IMR-90 (cell line): ENCODE measurements at regions not wholly inside any gene's neighbourhood (a gene's known extent, or its start where the extent isn't known, plus 50 kb on each side); places are given as distances from the start of the nearest gene placed in this dataset.

Source experiments
- ATAC-seq: fragments of 200-7000 bp; cut with Tn5 transposase; 2 replicates; pipeline ENCODE4 v1.9.1; 2020; ENCODE audit warnings: low read depth, mild to moderate bottlenecking, moderate library complexity
- BruUV-seq: library from RNA; stranded (reverse); fragments of 400-500 nt; replicated peaks from 2 replicates; lab custom pipeline; 2021; lab: Mats Ljungman, UMichigan
- CTCF ChIA-PET: fragments of 300-600 bp; formaldehyde crosslinking; extraction: SDS; loops from one replicate; lab custom pipeline; 2021; ENCODE audit warnings: antibody characterized with exemption; lab: Yijun Ruan, JAX
- POLR2A ChIA-PET: fragments of 300-600 bp; sonication (Branson Sonifier 250); formaldehyde crosslinking; loops from one replicate; lab custom pipeline; 2022; ENCODE audit warnings: antibody characterized with exemption; ENCODE audit not compliant: unreplicated experiment; lab: Charles Lee
- DNase-seq: peaks from one replicate; pipeline ENCODE4 v3.0.0; 2013
- H2AFZ ChIP-seq: replicated peaks from 2 replicates; pipeline ENCODE3; 2013; ENCODE audit warnings: low read length, mild to moderate bottlenecking; ENCODE audit not compliant: poor library complexity
- H2AK5ac ChIP-seq: 2 replicates; pipeline ENCODE4 v1.6.1; 2013; ENCODE audit warnings: low read depth, low read length, inconsistent platforms
- H2AK9ac ChIP-seq: replicated peaks from 2 replicates; pipeline ENCODE3; 2013; ENCODE audit warnings: mild to moderate bottlenecking, low read depth, low read length, moderate library complexity; ENCODE audit not compliant: poor library complexity
- H2BK120ac ChIP-seq: 2 replicates; pipeline ENCODE4 v1.6.1; 2013; ENCODE audit warnings: low read depth, low read length, inconsistent platforms
- H2BK15ac ChIP-seq: 3 replicates; pipeline ENCODE4 v1.6.1; 2013; ENCODE audit warnings: low read depth, low read length, inconsistent platforms
- H2BK20ac ChIP-seq: 2 replicates; pipeline ENCODE4 v1.6.1; 2013; ENCODE audit warnings: low read depth, mild to moderate bottlenecking, inconsistent platforms, low read length, moderate library complexity
- H2BK5ac ChIP-seq: 2 replicates; pipeline ENCODE4 v1.6.1; 2013; ENCODE audit warnings: mild to moderate bottlenecking, low read depth, low read length, inconsistent platforms; ENCODE audit not compliant: poor library complexity, severe bottlenecking
- H3K14ac ChIP-seq: replicated peaks from 2 replicates; pipeline ENCODE4 v1.6.1; 2013; ENCODE audit warnings: low read depth, low read length, inconsistent platforms
- H3K18ac ChIP-seq: 2 replicates; pipeline ENCODE4 v1.6.1; 2013; ENCODE audit warnings: low read depth, low read length, control low read depth
- H3K23ac ChIP-seq: 2 replicates; pipeline ENCODE4 v1.6.1; 2013; ENCODE audit warnings: low read depth, low read length, inconsistent platforms
- H3K27ac ChIP-seq: 2 replicates; pipeline ENCODE4 v1.5.1; 2013; ENCODE audit warnings: mild to moderate bottlenecking, control low read depth, low read length; ENCODE audit not compliant: insufficient read depth
- H3K27me3 ChIP-seq: 2 replicates; pipeline ENCODE4 v1.6.1; 2013; ENCODE audit warnings: low read length; ENCODE audit not compliant: control insufficient read depth, insufficient read depth
- H3K36me3 ChIP-seq: 2 replicates; pipeline ENCODE4 v1.6.1; 2013; ENCODE audit warnings: low read length, mixed read lengths; ENCODE audit not compliant: control insufficient read depth, insufficient read depth
- H3K4ac ChIP-seq: 2 replicates; pipeline ENCODE4 v1.6.1; 2013; ENCODE audit warnings: low read depth, low read length, inconsistent platforms
- H3K4me1 ChIP-seq: 2 replicates; pipeline ENCODE4 v1.6.1; 2013; ENCODE audit warnings: low read length, mixed read lengths; ENCODE audit not compliant: control insufficient read depth, insufficient read depth
- H3K4me2 ChIP-seq: 2 replicates; pipeline ENCODE4 v1.6.1; 2013; ENCODE audit warnings: low read depth, mild to moderate bottlenecking, control low read depth, low read length, moderate library complexity
- H3K4me3 ChIP-seq: 2 replicates; pipeline ENCODE4 v1.5.1; 2013; ENCODE audit warnings: low read depth, mild to moderate bottlenecking, control low read depth, low read length, moderate library complexity; ENCODE audit not compliant: insufficient read depth
- H3K56ac ChIP-seq: 2 replicates; pipeline ENCODE4 v1.6.1; 2013; ENCODE audit warnings: low read length, inconsistent platforms; ENCODE audit not compliant: insufficient read depth; ENCODE audit errors: extremely low read depth
- H3K79me1 ChIP-seq, 2 experiments: 2 replicates each; pipeline ENCODE4 v1.6.1; 2013; ENCODE audit warnings: low read length in 2 of 2, inconsistent platforms in 1 of 2, low read depth in 1 of 2
- H3K9ac ChIP-seq: 2 replicates; pipeline ENCODE4 v1.6.1; 2013; ENCODE audit warnings: low read depth, low read length, control low read depth
- H3K9me1 ChIP-seq: 2 replicates; pipeline ENCODE4 v1.6.1; 2013; ENCODE audit warnings: low read length, inconsistent platforms; ENCODE audit not compliant: insufficient read depth
- H3K9me3 ChIP-seq: 2 replicates; pipeline ENCODE4 v1.6.1; 2013; ENCODE audit warnings: low read length; ENCODE audit not compliant: control insufficient read depth, insufficient read depth
- H4K20me1 ChIP-seq: 2 replicates; pipeline ENCODE4 v1.6.1; 2013; ENCODE audit warnings: low read length, inconsistent platforms; ENCODE audit not compliant: insufficient read depth
- H4K5ac ChIP-seq: 2 replicates; pipeline ENCODE4 v1.6.1; 2013; ENCODE audit warnings: mild to moderate bottlenecking, low read depth, low read length, control low read depth
- H4K8ac ChIP-seq, 2 experiments: 2 replicates each; pipeline ENCODE4 v1.6.1; 2013; ENCODE audit warnings: low read depth in 2 of 2, low read length in 2 of 2, control low read depth in 1 of 2, inconsistent platforms in 1 of 2
- H4K91ac ChIP-seq: 2 replicates; pipeline ENCODE4 v1.6.1; 2013; ENCODE audit warnings: low read depth, low read length, inconsistent platforms; ENCODE audit not compliant: insufficient read depth
- BHLHE40 ChIP-seq: fragments of 150-350 bp; IDR thresholded peaks from 2 replicates; pipeline ENCODE4 v1.6.1; 2016; ENCODE audit warnings: mild to moderate bottlenecking, low read depth, low read length
- CEBPB ChIP-seq: IDR thresholded peaks from 2 replicates; pipeline ENCODE4 v1.6.1; 2012; ENCODE audit warnings: low read depth, low read length, improper control_type of control experiment
- CHD1 ChIP-seq: IDR thresholded peaks from 2 replicates; pipeline ENCODE4 v1.6.1; 2012; ENCODE audit warnings: low read depth, low read length, improper control_type of control experiment
- CTCF ChIP-seq: conservative IDR thresholded peaks from 2 replicates; pipeline ENCODE4 v1.5.1; 2012; ENCODE audit warnings: mild to moderate bottlenecking, low read depth, low read length, improper control_type of control experiment
- ELK1 ChIP-seq: fragments of 150-350 bp; IDR thresholded peaks from 2 replicates; pipeline ENCODE4 v1.6.1; 2016; ENCODE audit warnings: low read depth, mild to moderate bottlenecking, low read length, moderate library complexity, borderline replicate concordance
- FOS ChIP-seq: fragments of 150-350 bp; IDR thresholded peaks from 2 replicates; pipeline ENCODE4 v1.6.1; 2016; ENCODE audit warnings: low read depth, low read length
- MAFK ChIP-seq: IDR thresholded peaks from 2 replicates; pipeline ENCODE4 v1.6.1; 2012; ENCODE audit warnings: low read depth, low read length, improper control_type of control experiment
- MAZ ChIP-seq: IDR thresholded peaks from 2 replicates; pipeline ENCODE4 v1.6.1; 2012; ENCODE audit warnings: low read depth, mild to moderate bottlenecking, low read length, improper control_type of control experiment, moderate library complexity, borderline replicate concordance
- MXI1 ChIP-seq: IDR thresholded peaks from 2 replicates; pipeline ENCODE4 v1.6.1; 2012; ENCODE audit warnings: low read depth, mild to moderate bottlenecking, low read length, moderate library complexity, borderline replicate concordance
- NFE2L2 ChIP-seq: fragments of 150-350 bp; IDR thresholded peaks from 2 replicates; pipeline ENCODE4 v1.6.1; 2016; ENCODE audit warnings: low read depth, mild to moderate bottlenecking, low read length
- RAD21 ChIP-seq: IDR thresholded peaks from 2 replicates; pipeline ENCODE4 v1.6.1; 2012; ENCODE audit warnings: low read length, improper control_type of control experiment
- RCOR1 ChIP-seq: IDR thresholded peaks from 2 replicates; pipeline ENCODE4 v1.6.1; 2012; ENCODE audit warnings: mild to moderate bottlenecking, low read length, improper control_type of control experiment; ENCODE audit not compliant: insufficient replicate concordance
- RFX5 ChIP-seq: IDR thresholded peaks from 2 replicates; pipeline ENCODE4 v1.8.0; 2012; ENCODE audit warnings: low read depth, mild to moderate bottlenecking, low read length, moderate library complexity
- SMC3 ChIP-seq: fragments of 150-350 bp; IDR thresholded peaks from 2 replicates; pipeline ENCODE4 v1.6.1; 2016; ENCODE audit warnings: low read depth, mild to moderate bottlenecking, antibody characterized with exemption, low read length, moderate library complexity
- USF2 ChIP-seq: fragments of 150-350 bp; IDR thresholded peaks from 2 replicates; pipeline ENCODE4 v1.6.1; 2017; ENCODE audit warnings: mild to moderate bottlenecking, antibody characterized with exemption, low read length, low read depth
- WGBS, 2 experiments: methylation state at CpG; one replicate each; pipeline versions ENCODE4 v1.1.5 to v1.1.7; 2013; ENCODE audit warnings: missing lambda C conversion rate in 2 of 2; ENCODE audit not compliant: insufficient read length in 1 of 2; ENCODE audit errors: extremely low coverage in 2 of 2; 5-methylcytosine and 5-hydroxymethylcytosine counted together
- dilution Hi-C: fragments of 300-500 bp; cut with HindIII; formaldehyde crosslinking; loops from one replicate; pipeline ENCODE4 v1.14.3; 2018; ENCODE audit warnings: low sequenced_read_pairs; ENCODE audit not compliant: unreplicated experiment
- in situ Hi-C: fragments of 300-500 bp; cut with MboI; formaldehyde crosslinking; loops from 3 replicates; pipeline ENCODE4 v1.14.3; 2019; ENCODE audit warnings: low sequenced_read_pairs, inconsistent platforms, mixed read lengths
- intact Hi-C: fragments of 100-400 bp; cut with micrococcal nuclease; formaldehyde crosslinking; loops from 2 replicates; pipeline ENCODE4 v1.10.0; 2022

GRCh38 chr1:62955666-62956065, 171.7 kb downstream of the ATG4C start:
- H3K36me3 ChIP-seq = no peaks in the 10 kb centered on the region
- no TSS peak for BruUV-seq
- WGBS, 2 experiments = no CpG with 5 or more reads among the region's 1 CpG
- POLR2A ChIA-PET = interaction anchor here (0.6 kb wide), 1 partner anchor 225 kb away, joined by 3 read pairs; no protein-coding TSS in a partner anchor
- H3K4me2 ChIP-seq = no peak overlapping the region
- H2AK5ac ChIP-seq = no peak overlapping the region
- no peak overlapping the region for H2BK120ac ChIP-seq
- dilution Hi-C loops (no loop called here), in situ Hi-C loops (no loop called here), intact Hi-C loops (loop anchor here (10.0 kb wide), 1 partner anchor 59 kb away; no protein-coding TSS in a partner anchor)
- CTCF ChIA-PET = no interaction called here
- H3K4me3 ChIP-seq = no peak overlapping the region
- H3K9me1 ChIP-seq = no peaks in the 10 kb centered on the region
- H2BK20ac ChIP-seq = no peak overlapping the region
- no peaks in the 10 kb centered on the region for H4K20me1 ChIP-seq
- H4K5ac ChIP-seq = no peak overlapping the region
- H2BK5ac ChIP-seq = no peak overlapping the region
- no peak for TF ChIP-seq CEBPB
- TF ChIP-seq CTCF = no peak
- no peak for TF ChIP-seq RFX5
- no peak for TF ChIP-seq NFE2L2
- TF ChIP-seq SMC3 = no peak
- TF ChIP-seq MXI1 = no peak
- TF ChIP-seq ELK1 = no peak
- no peak for TF ChIP-seq BHLHE40
- TF ChIP-seq MAZ = no peak
- TF ChIP-seq MAFK = no peak
- TF ChIP-seq CHD1 = no peak
- no peak for TF ChIP-seq RCOR1
- TF ChIP-seq FOS = no peak
- TF ChIP-seq USF2 = no peak
- TF ChIP-seq RAD21 = no peak
- no peak overlapping the region for H2AFZ ChIP-seq
- no peak overlapping the region for H3K9ac ChIP-seq
- ATAC-seq (no peak), DNase-seq (no peak)
- no peak overlapping the region for H2BK15ac ChIP-seq
- H3K56ac ChIP-seq = no peak overlapping the region
- no peak overlapping the region for H3K4ac ChIP-seq
- H3K23ac ChIP-seq = no peak overlapping the region
- no peaks in the 10 kb centered on the region for H3K9me3 ChIP-seq
- no peak overlapping the region for H4K91ac ChIP-seq
- H3K4me1 ChIP-seq = no peaks in the 10 kb centered on the region
- no peak overlapping the region for H4K8ac ChIP-seq
- H3K18ac ChIP-seq = no peak overlapping the region
- no peak overlapping the region for H3K27ac ChIP-seq
- H3K14ac ChIP-seq = no peak overlapping the region
- no peaks in the 10 kb centered on the region for H3K79me1 ChIP-seq
- no peak overlapping the region for H2AK9ac ChIP-seq
- H3K27me3 ChIP-seq = peaks cover 3% of the 10 kb centered on the region; the same call in 1 of the 2 replicates
